SK-N-SH (cell line): ENCODE measurements at regions not wholly inside any gene's neighbourhood (a gene's known extent, or its start where the extent isn't known, plus 50 kb on each side); places are given as distances from the start of the nearest gene placed in this dataset.

ENCODE experiments used
- CTCF ChIA-PET: fragments of 300-600, 350-600 bp; formaldehyde crosslinking; extraction: SDS; loops from one replicate; lab custom pipeline; 2021; lab: Yijun Ruan, JAX
- POLR2A ChIA-PET: fragments of 350-600 bp; sonication (Branson Sonifier 250); formaldehyde crosslinking; extraction: SDS; loops from one replicate; lab custom pipeline; 2020; ENCODE audit warnings: antibody characterized with exemption, inconsistent platforms; lab: Yijun Ruan, JAX
- DNase-seq: peaks from one replicate; pipeline ENCODE4 v3.0.0; 2012
- H2AFZ ChIP-seq: fragments of 200-600 bp; sonication (generic); 2 replicates; pipeline ENCODE4 v1.8.1; 2016; ENCODE audit warnings: antibody characterized with exemption, mild to moderate bottlenecking, low read depth
- H3F3A ChIP-seq: fragments of 200-600 bp; sonication (generic); replicated peaks from 2 replicates; pipeline ENCODE3; 2016; ENCODE audit warnings: antibody characterized with exemption, mild to moderate bottlenecking; ENCODE audit not compliant: insufficient read depth
- H3K27ac ChIP-seq, 2 experiments: fragments of 200-500 bp in 1 of 2; fragments of 200-600 bp in 1 of 2; sonication (Bioruptor generic) in 1 of 2; sonication (generic), shearing (Covaris generic) in 1 of 2; 2 replicates each; pipeline versions ENCODE4 v1.5.1 to v1.6.1; 2014 to 2016; ENCODE audit warnings: low read depth in 2 of 2, inconsistent platforms in 1 of 2, low read length in 1 of 2, mild to moderate bottlenecking in 1 of 2, mixed read lengths in 1 of 2
- H3K27me3 ChIP-seq: fragments of 200-600 bp; sonication (generic), shearing (Covaris generic); 2 replicates; pipeline ENCODE4 v1.6.1; 2016; ENCODE audit warnings: mixed run types; ENCODE audit not compliant: insufficient read depth
- H3K36me3 ChIP-seq, 2 experiments: fragments of 200-500 bp in 1 of 2; fragments of 200-600 bp in 1 of 2; sonication (Bioruptor generic) in 1 of 2; sonication (generic) in 1 of 2; replicated peaks in 1 of 2; 2 replicates each; pipeline versions ENCODE3 to v1.5.1; 2014 to 2016; ENCODE audit warnings: low read length in 1 of 2, mild to moderate bottlenecking in 1 of 2; ENCODE audit not compliant: insufficient read depth in 2 of 2, control insufficient read depth in 1 of 2
- H3K4me1 ChIP-seq, 2 experiments: fragments of 200-500 bp in 1 of 2; fragments of 200-600 bp in 1 of 2; sonication (Bioruptor generic) in 1 of 2; sonication (generic), shearing (Covaris generic) in 1 of 2; 2 replicates each; pipeline versions ENCODE4 v1.5.1 to v1.6.1; 2014 to 2016; ENCODE audit warnings: low read depth in 1 of 2, low read length in 1 of 2, mixed run types in 1 of 2; ENCODE audit not compliant: insufficient read depth in 2 of 2, control insufficient read depth in 1 of 2
- H3K4me2 ChIP-seq: fragments of 200-600 bp; sonication (generic), shearing (Covaris generic); 2 replicates; pipeline ENCODE4 v1.6.1; 2017; ENCODE audit warnings: mixed run types
- H3K4me3 ChIP-seq, 2 experiments: fragments of 200-500 bp in 1 of 2; fragments of 200-600 bp in 1 of 2; sonication (Bioruptor generic) in 1 of 2; sonication (generic), shearing (Covaris generic) in 1 of 2; 2 replicates each; pipeline versions ENCODE4 v1.5.1 to v1.8.1; 2014 to 2016; ENCODE audit warnings: low read depth in 2 of 2, inconsistent platforms in 1 of 2, low read length in 1 of 2, mild to moderate bottlenecking in 1 of 2, mixed read lengths in 1 of 2, moderate library complexity in 1 of 2
- H3K79me2 ChIP-seq: fragments of 200-600 bp; sonication (generic); 2 replicates; pipeline ENCODE4 v1.8.1; 2017; ENCODE audit warnings: mild to moderate bottlenecking; ENCODE audit not compliant: insufficient read depth
- H3K9ac ChIP-seq: fragments of 200-600 bp; sonication (generic); 2 replicates; pipeline ENCODE4 v1.6.1; 2017; ENCODE audit warnings: mixed run types
- H3K9me2 ChIP-seq: fragments of 200-600 bp; sonication (generic); 2 replicates; pipeline ENCODE4 v1.6.1; 2017; ENCODE audit warnings: mixed run types
- H3K9me3 ChIP-seq: fragments of 200-600 bp; sonication (generic); 2 replicates; pipeline ENCODE4 v1.6.1; 2017; ENCODE audit warnings: mixed run types, mild to moderate bottlenecking, moderate library complexity
- H4K20me1 ChIP-seq: fragments of 200-600 bp; sonication (generic); 2 replicates; pipeline ENCODE4 v1.6.1; 2017; ENCODE audit warnings: mild to moderate bottlenecking, mixed run types; ENCODE audit not compliant: insufficient read depth
- CHD2 ChIP-seq: fragments of 150-350 bp; IDR thresholded peaks from 2 replicates; pipeline ENCODE4 v1.6.1; 2018; ENCODE audit warnings: low read length; ENCODE audit not compliant: partially characterized antibody
- EP300 ChIP-seq, 2 experiments: IDR thresholded peaks; 2 replicates each; pipeline versions ENCODE4 v1.4.0 to v1.6.1; 2012; ENCODE audit warnings: borderline replicate concordance in 1 of 2, low read depth in 1 of 2, low read length in 1 of 2
- JUND ChIP-seq: IDR thresholded peaks from 2 replicates; pipeline ENCODE4 v1.4.0; 2012
- PBX3 ChIP-seq: IDR thresholded peaks from 2 replicates; pipeline ENCODE4; 2012
- RCOR1 ChIP-seq: fragments of 150-350 bp; IDR thresholded peaks from 2 replicates; pipeline ENCODE4 v1.6.1; 2017; ENCODE audit warnings: antibody characterized with exemption, low read length
- SMC3 ChIP-seq: IDR thresholded peaks from 2 replicates; pipeline ENCODE4 v1.6.1; 2012; ENCODE audit warnings: low read depth, low read length, improper control_type of control experiment
- TAF1 ChIP-seq: IDR thresholded peaks from 2 replicates; pipeline ENCODE4 v1.6.1; 2012; ENCODE audit warnings: low read depth, mild to moderate bottlenecking, low read length, moderate library complexity, borderline replicate concordance
- USF1 ChIP-seq: IDR thresholded peaks from 2 replicates; pipeline ENCODE4 v1.4.0; 2012; ENCODE audit warnings: low read depth, borderline replicate concordance
- WGBS: methylation state at CpG from one replicate; pipeline ENCODE4 v1.1.6; 2017; ENCODE audit warnings: low lambda C conversion rate; 5-methylcytosine and 5-hydroxymethylcytosine counted together

GRCh38 chr18:40678318-40678717, 1276.7 kb upstream of the PIK3C3 start (continued):
- no peak for TF ChIP-seq SMC3
- TF ChIP-seq TAF1: no peak
- TF ChIP-seq, all 33 proteins: peak for 0

- no peak overlapping the region for H3K4me3 ChIP-seq
- no peaks in the 10 kb centered on the region for H3K36me3 ChIP-seq
- H3K27ac ChIP-seq: no peak overlapping the region
- no peak overlapping the region for H2AFZ ChIP-seq
- H3K9me2 ChIP-seq: no peaks in the 10 kb centered on the region
- no peaks in the 10 kb centered on the region for H4K20me1 ChIP-seq
- WGBS: 33% methylated on average over 1 of the region's 1 CpG
- no peaks in the 10 kb centered on the region for H3F3A ChIP-seq
- H3K9me3 ChIP-seq: no peaks in the 10 kb centered on the region
- CTCF ChIA-PET: no interaction called here
- H3K27me3 ChIP-seq: no peaks in the 10 kb centered on the region
- POLR2A ChIA-PET: no interaction called here
- no peak overlapping the region for H3K4me2 ChIP-seq
- no peaks in the 10 kb centered on the region for H3K79me2 ChIP-seq
- no peak for DNase-seq
- no peak for TF ChIP-seq SMC3
- no peak for TF ChIP-seq JUND
- TF ChIP-seq RCOR1: no peak
- no peak for TF ChIP-seq CHD2
- no peak overlapping the region for H3K9ac ChIP-seq
- peaks cover 0 to 5% of the 10 kb centered on the region in 2 experiments; a peak in 2 of 4 replicates for H3K4me1 ChIP-seq
These were observed 1278.4 kb upstream of the PIK3C3 start for GRCh38 chr18:40676668-40677067.

GRCh38 chr18:40673150-40673549, 1281.9 kb upstream of the PIK3C3 start:
- no peaks in the 10 kb centered on the region for H3K36me3 ChIP-seq

More at GRCh38 chr18:40673150-40673549, 1281.9 kb upstream of the PIK3C3 start:
- ChIA-PET POLR2A (no interaction called here), CTCF (interaction anchor here (1.5 kb wide), 1 partner anchor 719 kb away, joined by 3 read pairs; no protein-coding TSS in a partner anchor)
- Histone ChIP-seq H3F3A (no peaks in the 10 kb centered on the region), H3K27me3 (no peaks in the 10 kb centered on the region), H2AFZ (no peak overlapping the region), H3K27ac (peak overlapping the region in 1 of 2 experiments; percentile 68; a peak in 2 of 4 replicates), H3K4me1 (peaks cover 0 to 13% of the 10 kb centered on the region in 2 experiments; a peak in 2 of 4 replicates), H3K4me2 (no peak overlapping the region), H3K4me3 (no peak overlapping the region), H4K20me1 (no peaks in the 10 kb centered on the region), H3K9me3 (no peaks in the 10 kb centered on the region), H3K79me2 (no peaks in the 10 kb centered on the region), H3K9ac (no peak overlapping the region), H3K9me2 (no peaks in the 10 kb centered on the region)
- 37% methylated on average over 3 of the region's 3 CpGs for WGBS
- peak; percentile 5 for DNase-seq
- TF ChIP-seq EP300 (IDR thresholded peaks at IDR 0.05; ENCODE audit: borderline replicate concordance in 1 of 2, low read depth in 1 of 2, low read length in 1 of 2) (peak in 1 of 2 experiments; percentile 56; a peak in 2 of 4 replicates), PBX3 (no peak), USF1 (no peak)
